ENCODE measurements at regions not wholly inside any gene's neighbourhood (a gene's known extent, or its start where the extent isn't known, plus 50 kb on each side); places are given as distances from the start of the nearest gene placed in this dataset.

DNA sequence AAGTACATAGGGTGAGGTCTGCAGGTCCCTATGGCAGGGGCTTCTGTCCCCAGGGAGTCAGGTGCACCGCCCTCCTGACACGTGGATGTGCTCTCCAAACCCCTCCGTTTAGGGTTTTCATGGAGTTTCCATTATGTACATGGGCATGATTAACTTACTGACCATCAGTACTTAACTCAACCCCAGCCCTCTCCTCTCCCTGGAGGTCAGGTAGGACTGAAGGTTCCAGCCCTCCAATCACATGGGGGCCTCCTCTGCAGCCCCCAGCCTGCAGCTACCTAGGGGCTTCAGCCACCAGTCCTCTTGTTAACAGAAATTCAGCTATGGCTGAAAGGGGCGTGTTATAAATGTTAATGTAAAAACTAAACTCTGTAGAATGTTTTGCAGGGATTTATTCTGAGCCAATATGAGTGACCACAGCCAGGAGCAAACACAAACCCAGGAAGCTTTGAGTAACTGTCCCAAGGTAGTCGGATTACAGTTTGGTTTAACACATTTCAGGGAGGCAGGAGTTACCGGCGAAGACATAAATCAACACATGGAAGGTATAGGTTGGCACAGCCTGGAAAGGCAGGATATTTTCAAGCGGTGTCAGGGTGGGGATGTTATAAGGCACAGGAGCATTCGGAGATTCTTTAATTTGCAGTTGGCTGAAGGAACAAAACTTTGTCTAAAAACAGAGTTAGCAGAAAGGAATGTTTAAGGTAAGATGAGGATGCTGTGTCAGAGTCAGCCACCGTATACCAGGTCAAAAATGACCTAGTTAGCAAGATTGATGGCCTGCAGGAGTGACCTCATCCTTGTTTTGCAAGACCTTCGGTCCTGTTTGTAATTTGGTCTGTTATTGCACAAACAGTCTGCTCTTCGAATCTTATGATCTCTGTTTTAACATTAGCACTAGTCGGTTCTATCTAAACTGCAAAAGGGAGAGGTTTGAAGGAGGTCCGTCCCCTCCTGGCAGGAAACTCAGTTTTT lies 75.2 kb downstream of the TNFAIP2 start:
- WGBS, 2 donors, result 59 to 61% methylated on average over 14 of the region's 14 CpGs
- intact Hi-C loops (cut with DNase I; ENCODE audit: low total_unique reads), result no loop called here
- TF ChIP-seq POLR2A (IDR thresholded peaks at IDR 0.05), result no peak
- DNase-seq (ENCODE audit: low spot score in 2 of 2), result peak in 1 of 2 donors; percentile 56
- H3K4me3 ChIP-seq (ENCODE audit: low read depth, poor library complexity, severe bottlenecking), result no peak overlapping the region

DNA sequence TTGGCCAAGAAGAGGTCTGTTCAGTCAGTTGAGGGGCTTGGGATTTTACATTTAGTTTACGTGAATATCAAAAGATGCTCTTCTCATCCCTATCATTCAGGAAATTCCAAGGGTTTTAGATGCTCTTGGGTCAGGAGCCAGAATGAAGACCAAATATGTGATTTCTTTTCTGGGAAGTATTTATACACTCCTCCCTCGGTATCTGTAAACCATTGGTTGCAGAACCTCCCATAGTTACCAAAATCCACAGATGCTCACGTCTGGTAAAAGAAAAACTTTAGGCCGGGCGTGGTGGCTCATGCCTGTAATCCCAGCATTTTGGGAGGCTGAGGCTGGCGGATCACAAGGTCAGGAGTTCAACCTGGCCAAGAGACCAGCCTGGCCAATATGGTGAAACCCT lies 75.9 kb downstream of the TNFAIP2 start:
- H3K4me3 ChIP-seq (ENCODE audit: low read depth, poor library complexity, severe bottlenecking), result no peak overlapping the region
- no peak for DNase-seq (ENCODE audit: low spot score in 2 of 2)
- intact Hi-C loops (cut with DNase I; ENCODE audit: low total_unique reads), result no loop called here
- TF ChIP-seq POLR2A (IDR thresholded peaks at IDR 0.05), result no peak
- TF ChIP-seq, protein P1, sequence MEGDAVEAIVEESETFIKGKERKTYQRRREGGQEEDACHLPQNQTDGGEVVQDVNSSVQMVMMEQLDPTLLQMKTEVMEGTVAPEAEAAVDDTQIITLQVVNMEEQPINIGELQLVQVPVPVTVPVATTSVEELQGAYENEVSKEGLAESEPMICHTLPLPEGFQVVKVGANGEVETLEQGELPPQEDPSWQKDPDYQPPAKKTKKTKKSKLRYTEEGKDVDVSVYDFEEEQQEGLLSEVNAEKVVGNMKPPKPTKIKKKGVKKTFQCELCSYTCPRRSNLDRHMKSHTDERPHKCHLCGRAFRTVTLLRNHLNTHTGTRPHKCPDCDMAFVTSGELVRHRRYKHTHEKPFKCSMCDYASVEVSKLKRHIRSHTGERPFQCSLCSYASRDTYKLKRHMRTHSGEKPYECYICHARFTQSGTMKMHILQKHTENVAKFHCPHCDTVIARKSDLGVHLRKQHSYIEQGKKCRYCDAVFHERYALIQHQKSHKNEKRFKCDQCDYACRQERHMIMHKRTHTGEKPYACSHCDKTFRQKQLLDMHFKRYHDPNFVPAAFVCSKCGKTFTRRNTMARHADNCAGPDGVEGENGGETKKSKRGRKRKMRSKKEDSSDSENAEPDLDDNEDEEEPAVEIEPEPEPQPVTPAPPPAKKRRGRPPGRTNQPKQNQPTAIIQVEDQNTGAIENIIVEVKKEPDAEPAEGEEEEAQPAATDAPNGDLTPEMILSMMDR (IDR thresholded peaks at IDR 0.05), result no peak
- WGBS, 2 donors, result 53 to 73% methylated on average over 6 of the region's 6 CpGs

DNA sequence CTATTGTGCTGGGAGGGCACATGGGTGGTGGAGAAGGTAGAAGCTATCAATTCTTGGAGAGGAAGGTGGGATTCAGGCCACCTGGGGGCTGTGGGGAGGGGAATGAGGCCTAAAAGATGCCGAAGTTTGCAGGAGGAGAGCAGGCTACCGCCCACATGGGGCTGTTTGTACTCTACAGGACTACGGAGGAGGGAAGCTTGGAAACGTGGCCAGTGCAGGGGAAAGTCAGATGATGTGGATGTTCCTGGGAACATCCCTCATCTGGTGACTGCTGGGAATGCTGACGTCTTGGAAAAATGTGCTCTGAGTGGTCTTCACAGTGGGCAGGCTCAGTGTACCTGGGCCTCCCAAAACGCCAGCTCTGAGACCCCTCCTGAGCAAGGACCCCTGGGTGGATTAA lies 78.5 kb downstream of the TNFAIP2 start:
- TF ChIP-seq POLR2A (IDR thresholded peaks at IDR 0.05), result no peak
- TF ChIP-seq, protein P1 (IDR thresholded peaks at IDR 0.05), result no peak
- intact Hi-C loops (cut with DNase I; ENCODE audit: low total_unique reads), result no loop called here
- WGBS, 2 donors, result 55 to 68% methylated on average over 6 of the region's 6 CpGs
- no peak for DNase-seq (ENCODE audit: low spot score in 2 of 2)
- no peak overlapping the region for H3K4me3 ChIP-seq (ENCODE audit: low read depth, poor library complexity, severe bottlenecking)

DNA sequence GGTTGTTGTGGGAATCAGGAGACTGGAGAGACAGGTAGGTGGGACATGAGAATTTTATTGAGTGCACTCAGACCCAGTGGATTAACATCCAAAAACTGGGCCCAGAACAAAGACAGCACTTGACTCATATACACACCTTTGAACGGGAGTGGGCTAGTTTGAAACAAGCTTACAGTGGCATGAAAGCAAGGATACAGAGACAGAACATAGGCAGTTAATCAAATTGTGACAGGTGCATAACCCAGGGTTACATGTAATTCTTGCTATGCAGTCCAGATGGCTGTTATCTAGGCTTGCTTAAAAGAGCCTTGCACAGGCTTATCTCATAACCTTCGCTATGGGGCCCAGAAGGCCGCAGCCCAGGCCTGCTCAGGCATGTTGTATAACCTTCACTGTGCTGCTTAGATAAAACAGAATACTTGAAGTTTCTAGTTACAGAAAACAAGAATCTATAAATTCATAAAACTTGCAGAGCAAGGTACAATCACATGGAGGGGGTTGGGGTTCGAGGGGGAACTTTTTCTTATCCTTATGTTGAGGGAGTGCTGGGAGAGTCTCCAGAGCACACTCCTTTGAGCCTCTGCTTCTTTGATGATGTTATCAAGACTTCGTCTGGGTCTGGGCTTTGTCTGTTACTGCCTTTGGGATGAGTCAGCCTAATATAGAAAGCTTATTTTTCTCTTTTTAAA lies 81.7 kb downstream of the TNFAIP2 start:
- 52 to 60% methylated on average over 5 of the region's 5 CpGs for WGBS, 2 donors
- TF ChIP-seq POLR2A (IDR thresholded peaks at IDR 0.05), result no peak
- TF ChIP-seq, protein P1 (IDR thresholded peaks at IDR 0.05), result no peak
- H3K4me3 ChIP-seq (ENCODE audit: low read depth, poor library complexity, severe bottlenecking), result no peak overlapping the region
- intact Hi-C loops (cut with DNase I; ENCODE audit: low total_unique reads), result no loop called here
- no peak for DNase-seq (ENCODE audit: low spot score in 2 of 2)

DNA sequence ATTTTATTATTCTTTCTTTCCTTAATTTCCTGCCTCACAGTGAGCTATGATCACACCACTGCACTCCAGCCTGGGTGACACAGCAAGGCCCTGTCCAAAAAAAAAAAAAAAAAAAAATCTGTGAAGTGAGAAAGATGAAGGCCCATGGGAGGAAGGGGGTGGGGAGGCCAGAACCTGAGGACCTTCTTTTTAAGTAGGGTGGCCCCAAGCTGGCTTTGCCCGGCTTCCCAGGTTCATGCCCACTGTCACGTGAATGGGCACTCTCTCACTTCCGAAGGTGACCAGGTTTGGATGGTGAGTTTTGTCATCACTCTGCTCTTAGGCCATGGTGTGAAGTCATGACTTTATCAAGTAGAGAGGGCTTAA lies 82.3 kb downstream of the TNFAIP2 start:
- intact Hi-C loops (cut with DNase I; ENCODE audit: low total_unique reads), result no loop called here
- H3K4me3 ChIP-seq (ENCODE audit: low read depth, poor library complexity, severe bottlenecking), result no peak overlapping the region
- TF ChIP-seq, protein P1 (IDR thresholded peaks at IDR 0.05), result no peak
- no peak for TF ChIP-seq POLR2A (IDR thresholded peaks at IDR 0.05)
- no peak for DNase-seq (ENCODE audit: low spot score in 2 of 2)
- 96 to 100% methylated on average over 3 of the region's 3 CpGs for WGBS, 2 donors

DNA sequence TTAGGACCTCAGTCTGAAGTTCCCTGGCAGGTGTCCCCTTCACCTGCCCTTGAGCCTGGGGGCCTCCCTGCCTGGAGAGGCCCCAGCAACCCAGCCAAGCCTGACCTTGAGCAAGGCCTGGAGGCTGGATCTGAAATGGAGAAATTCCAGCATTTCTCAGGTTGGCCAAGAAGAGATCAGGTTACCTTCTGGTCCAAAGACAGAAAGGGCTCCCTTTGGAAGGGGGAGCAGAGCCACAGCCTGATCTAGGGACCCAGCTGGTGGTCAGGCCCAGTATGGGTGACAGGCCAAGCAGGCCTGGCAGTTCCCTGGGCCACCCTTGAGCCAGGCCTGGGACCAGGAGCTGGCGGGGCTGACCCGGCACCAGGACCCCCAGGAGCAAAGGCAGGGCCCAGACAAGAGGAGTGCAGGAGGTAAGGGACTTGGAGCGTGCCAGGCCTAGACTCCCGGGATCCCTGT lies 82.8 kb downstream of the TNFAIP2 start:
- no peak overlapping the region for H3K4me3 ChIP-seq (ENCODE audit: low read depth, poor library complexity, severe bottlenecking)
- 79 to 80% methylated on average over 4 of the region's 4 CpGs for WGBS, 2 donors
- DNase-seq (ENCODE audit: low spot score in 2 of 2), result no peak
- TF ChIP-seq POLR2A (IDR thresholded peaks at IDR 0.05), result no peak
- TF ChIP-seq, protein P1 (IDR thresholded peaks at IDR 0.05), result no peak
- intact Hi-C loops (cut with DNase I; ENCODE audit: low total_unique reads), result no loop called here
